Putamen (tissue), 1 donor: ENCODE measurements at regions not wholly inside any gene's neighbourhood (a gene's known extent, or its start where the extent isn't known, plus 50 kb on each side); places are given as distances from the start of the nearest gene placed in this dataset.

Experiments used
- DNase-seq: peaks from one replicate; pipeline ENCODE4 v3.0.0-alpha.2; 2016; ENCODE audit warnings: low spot score

DNA sequence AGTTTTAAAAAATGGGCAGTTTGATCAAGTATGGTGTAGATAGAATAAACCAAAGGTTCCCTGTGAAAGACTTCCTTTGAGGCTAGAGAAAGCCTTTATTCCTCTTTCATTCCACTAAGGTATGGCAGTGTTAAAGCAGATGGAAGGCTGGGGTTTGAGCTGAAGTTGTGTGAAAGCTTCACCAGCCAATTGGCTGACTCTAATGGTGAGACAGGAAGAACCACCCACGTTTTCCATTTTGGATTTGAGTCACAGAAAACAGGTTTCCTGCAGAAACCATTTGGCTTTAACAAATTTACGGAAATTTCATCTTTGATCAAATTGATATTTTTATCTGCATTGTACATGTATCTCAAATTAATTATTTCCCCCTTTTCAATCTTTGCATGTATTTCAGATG lies 455.0 kb downstream of the PCNX1 start:
- DNase-seq, result no peak

DNA sequence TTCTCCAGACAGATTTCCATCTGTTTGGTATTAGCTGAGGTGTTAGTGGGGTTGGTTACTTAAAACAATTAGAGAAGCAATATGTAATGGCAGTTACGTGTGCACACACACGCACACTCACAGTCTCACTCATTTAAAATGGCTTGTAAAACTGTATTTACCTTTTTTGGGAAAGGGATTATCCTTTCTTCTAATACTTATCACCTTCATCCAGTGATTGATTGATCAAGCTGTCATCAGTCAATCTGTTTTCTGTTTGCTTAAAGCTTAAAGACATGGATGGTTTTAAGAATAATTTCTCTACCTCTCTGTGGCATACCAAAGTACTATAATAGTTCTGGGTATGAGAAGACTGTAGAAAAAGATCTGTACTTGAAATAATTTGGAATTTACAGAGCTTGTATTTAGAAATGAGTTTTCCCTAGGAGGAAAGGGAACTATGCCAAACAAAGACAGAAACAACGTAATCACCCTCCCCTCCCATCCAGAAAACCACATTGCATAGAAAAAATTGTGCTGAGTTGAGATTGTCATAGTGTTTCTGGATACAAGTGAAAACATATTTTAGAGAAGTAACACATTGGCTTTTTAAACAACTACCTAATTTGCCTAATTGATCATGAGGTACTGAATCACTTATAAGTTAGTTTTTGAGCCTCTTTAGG lies 455.8 kb downstream of the PCNX1 start:
- DNase-seq, result no peak

DNA sequence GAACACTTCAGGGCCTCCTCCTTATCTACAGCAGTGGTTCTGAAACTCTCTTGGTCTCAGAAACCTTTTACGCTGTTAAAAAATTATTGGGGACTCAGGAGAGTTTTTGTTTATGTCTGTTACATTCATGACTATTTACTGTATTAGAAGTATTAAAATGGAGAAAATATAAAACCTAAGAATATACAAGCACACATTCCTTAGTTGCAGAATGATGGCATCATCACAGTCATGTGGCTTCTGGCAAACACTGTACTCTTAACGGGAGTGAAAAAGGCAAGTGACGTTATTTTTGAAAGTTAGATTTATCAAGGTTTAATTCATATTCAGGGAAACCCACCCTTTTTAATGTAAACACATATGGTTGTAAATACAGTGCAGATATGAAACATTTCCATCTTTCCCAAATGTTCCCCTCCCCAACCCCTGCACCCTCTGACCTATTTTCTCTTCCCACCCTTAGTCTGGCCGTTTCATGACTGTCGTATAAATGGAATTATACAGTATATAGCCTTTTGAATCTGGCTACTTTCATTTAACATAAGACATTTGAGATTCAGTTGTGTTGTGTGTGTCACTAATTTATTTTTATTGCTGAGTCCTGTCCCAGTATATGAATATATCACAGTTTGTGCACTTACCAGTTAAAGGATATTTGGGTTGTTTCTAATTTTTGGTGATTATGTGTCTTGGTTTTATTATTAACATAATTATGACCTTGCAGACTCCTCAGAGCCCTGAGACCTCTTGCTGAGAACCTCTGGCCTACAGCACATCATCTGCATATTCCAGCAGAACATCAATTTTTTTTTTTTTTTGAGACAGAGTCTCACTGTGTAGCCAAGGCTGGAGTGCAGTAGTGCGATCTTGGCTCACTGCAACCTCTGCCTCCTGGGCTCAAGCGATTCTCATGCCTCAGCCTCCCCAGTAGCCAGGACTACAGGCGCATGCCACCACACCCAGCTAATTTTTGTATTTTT lies 457.0 kb downstream of the PCNX1 start:
- DNase-seq, result no peak

DNA sequence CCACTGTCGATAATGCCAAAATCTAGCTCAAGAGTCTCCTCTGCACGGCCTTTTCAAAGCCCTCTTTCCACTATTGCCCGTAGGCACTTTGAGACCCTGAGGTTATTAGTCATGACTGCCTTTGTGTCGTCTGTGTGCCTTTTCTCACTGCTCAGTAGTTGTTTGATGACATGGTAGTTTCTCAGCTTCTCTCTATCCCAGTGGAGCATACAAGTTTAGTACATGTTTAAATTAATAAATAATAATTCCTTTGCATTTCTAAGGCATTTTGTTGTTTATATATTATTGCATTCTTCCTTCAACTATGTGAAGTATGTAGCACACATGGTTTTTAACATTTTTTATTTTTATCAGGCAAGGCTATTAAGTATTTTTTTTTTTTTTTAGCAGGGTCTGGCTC lies 458.1 kb downstream of the PCNX1 start:
- DNase-seq, result no peak

DNA sequence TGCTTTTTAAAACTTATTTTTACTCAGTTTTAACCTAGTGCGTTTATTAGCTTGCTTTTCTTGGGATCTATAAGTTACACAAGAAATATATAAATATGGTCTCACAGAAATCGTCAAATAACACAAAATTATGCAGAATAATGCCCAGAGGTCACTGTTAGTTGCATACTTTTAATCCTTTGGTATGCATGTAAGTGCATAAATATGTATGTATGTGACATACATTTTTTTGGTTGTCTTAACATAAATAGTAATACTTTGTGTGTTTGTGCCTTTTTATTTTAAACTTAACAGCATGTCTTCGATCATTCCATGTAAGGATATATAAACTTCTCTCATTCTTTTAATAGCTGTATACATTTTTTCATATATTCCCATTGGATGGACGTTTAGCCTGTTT lies 459.6 kb downstream of the PCNX1 start:
- no peak for DNase-seq

DNA sequence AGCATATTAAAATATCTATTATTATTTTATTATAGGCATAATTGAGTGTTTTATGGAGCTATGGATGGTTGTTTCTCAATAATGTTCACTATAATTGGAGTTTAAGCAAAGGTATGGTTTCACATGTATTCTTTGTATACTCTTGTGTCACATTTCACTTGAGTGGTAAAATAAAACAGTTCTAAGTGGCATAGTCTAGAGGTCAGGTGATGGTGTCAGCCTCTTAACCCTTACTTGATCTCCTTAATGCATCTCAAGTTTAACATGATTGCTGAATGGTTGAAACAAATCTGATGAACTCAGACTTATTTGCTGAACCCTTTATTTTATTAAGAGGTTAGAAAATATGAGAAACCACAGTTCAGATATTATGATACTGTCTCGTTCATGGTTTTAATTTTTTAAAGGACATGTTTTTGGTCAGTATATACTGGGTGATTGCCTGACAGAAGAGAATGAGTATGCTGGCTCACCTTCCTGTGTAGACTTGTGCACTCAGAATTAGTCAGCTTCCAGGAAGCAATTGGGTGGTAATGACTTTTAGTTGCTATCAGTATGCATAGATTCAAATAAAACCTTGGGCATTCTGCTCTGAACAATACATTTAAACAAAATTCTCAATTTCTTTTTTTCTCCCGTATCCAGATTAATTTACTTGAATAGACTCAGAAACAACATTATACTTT lies 464.6 kb downstream of the PCNX1 start:
- DNase-seq, result no peak

DNA sequence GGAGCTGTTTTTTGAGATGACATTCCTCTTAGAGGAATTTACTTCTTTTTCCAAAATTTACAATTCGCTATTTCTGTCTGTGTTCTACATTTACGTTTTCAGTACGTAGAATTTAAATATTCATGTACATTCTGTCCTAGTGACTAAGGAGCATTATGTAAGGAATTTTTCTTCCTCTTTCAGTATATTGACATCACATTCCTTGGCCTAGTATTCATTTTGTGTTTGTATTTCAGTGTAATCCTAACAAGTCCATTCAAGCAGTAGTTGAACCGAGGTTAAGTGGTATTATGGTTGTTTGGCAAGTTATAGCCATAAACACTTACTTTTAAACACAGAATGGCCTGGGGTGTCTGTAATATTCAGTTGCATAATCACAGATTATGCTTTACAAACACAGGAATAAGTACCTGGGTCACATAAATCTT lies 465.2 kb downstream of the PCNX1 start:
- no peak for DNase-seq

DNA sequence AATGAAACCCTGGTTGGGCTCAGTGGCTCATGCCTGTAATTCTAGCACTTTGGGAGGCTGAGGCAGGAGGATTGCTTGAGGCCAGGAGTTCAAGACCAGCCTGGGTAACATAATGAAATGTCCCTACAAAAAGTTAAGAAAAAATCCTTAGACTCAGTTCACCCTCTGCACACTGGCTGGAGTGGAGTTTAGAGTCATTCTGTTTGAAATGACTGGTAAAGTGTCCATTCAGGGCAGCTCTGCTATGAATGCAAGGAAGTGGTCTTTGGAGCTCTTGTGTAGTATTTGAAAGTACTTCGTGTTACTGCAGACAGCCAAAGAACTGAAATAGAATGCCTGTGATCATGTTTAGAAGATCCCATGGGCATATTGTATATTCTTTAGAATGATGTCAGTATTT lies 466.5 kb downstream of the PCNX1 start:
- DNase-seq, result no peak

DNA sequence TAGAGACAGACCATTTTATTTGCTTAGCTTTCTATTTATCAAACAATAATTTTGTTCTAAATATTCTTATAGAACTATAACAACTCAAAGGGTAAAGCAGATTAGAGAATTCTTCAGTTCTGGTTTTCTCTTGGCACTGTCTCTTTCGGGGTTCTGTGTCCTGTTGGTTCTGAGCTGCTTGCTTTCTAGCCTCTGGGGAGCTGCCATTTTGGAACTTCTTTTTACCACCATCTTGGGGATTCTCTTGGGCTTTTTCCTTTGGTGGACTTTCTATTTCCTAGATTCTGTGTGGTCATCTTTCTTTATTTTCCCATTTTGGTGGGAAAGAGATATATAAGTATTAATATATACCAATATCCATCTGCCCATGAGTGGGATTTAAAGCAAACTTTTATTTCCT lies 467.7 kb downstream of the PCNX1 start:
- no peak for DNase-seq

DNA sequence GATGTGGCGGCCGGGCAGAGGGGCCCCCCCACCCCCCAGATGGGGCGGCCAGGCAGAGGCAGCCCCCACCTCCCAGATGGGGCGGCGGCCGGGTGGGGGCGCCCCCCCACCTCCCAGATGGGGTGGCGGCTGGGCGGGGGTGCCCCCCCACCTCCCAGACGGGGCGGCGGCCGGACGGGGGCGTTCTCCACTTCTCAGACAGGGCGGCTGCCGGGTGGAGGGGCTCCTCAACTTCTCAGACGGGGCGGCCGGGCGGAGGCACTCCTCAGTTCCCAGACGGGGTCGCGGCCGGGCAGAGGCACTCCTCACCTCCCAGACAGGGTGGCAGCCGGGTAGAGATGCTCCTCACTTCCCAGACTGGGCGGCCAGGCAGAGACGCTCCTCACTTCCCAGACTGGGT lies 469.8 kb downstream of the PCNX1 start:
- no peak for DNase-seq

DNA sequence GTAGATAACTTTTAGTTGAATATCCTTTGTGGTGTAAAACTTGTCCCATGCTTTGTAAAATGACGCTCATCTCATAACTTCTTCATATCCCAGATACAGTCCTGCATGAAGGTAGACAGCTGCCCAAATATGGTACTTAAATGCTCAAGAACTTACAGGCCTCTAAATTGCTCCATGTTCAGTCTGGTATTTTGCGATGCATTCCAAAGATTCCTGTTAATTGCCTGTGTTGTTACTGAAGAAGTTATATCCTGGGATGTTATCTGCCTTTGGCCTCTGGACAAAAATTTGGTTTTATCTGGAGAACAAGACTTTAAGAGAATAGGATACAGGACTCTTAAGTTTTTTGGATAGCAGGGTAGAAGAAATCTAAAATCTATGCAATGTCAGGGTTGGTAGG lies 473.0 kb downstream of the PCNX1 start:
- no peak for DNase-seq

DNA sequence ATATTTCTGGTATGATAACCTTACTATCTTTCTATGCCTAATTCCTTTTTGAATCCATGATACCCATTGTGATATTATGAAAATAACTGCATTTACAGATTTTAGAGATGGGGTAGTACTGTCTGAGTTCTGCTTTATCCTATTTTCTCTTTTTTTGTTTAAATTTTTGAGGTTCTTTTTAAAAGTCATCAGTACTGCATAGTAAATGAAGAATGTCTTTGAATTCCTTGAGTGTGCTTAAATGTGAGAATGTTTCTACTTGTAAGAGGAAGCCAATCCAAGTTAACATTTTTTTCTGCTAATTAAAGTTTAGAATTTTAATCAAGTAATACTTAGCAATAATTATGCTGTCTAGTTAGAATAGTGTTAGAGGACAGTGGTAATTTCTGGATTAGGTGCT lies 474.6 kb downstream of the PCNX1 start:
- no peak for DNase-seq

DNA sequence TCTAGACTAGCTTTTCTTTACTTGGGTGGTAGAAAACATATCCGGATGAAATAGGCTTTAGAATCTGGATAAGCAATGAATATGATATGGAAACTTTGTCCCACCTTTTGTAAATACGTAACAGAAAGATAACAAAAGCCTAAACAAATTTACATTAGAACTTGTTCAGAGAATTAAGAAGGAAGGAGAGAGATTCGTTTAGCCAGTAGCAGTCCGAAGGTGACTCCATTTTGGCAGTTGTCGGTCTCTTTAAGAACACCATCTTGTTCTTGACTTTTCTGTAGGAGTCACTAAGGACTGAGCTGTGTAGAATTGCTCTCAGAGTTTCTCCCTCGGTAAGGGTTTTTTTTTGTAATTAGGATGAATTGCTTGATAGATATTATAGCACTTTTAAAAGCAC lies 475.1 kb downstream of the PCNX1 start:
- DNase-seq, result no peak

DNA sequence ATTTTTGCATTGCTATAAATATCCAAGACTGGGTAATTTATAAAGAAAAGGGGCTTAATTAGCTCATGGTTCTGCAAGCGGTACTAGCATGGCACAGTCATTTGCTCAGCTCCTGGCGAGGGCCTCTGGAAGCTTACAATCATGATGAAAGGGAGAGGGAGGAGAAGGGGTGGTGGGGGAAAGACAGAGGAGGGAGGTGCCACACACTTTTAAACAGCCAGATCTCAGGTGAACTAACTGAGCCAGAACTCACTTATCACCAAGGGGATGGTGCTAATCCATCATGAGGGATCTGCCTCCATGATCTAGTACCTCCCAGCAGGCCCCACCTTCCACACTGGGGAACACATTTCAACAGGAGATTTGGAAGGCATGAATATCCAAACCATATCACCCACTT lies 476.3 kb downstream of the PCNX1 start:
- no peak for DNase-seq

DNA sequence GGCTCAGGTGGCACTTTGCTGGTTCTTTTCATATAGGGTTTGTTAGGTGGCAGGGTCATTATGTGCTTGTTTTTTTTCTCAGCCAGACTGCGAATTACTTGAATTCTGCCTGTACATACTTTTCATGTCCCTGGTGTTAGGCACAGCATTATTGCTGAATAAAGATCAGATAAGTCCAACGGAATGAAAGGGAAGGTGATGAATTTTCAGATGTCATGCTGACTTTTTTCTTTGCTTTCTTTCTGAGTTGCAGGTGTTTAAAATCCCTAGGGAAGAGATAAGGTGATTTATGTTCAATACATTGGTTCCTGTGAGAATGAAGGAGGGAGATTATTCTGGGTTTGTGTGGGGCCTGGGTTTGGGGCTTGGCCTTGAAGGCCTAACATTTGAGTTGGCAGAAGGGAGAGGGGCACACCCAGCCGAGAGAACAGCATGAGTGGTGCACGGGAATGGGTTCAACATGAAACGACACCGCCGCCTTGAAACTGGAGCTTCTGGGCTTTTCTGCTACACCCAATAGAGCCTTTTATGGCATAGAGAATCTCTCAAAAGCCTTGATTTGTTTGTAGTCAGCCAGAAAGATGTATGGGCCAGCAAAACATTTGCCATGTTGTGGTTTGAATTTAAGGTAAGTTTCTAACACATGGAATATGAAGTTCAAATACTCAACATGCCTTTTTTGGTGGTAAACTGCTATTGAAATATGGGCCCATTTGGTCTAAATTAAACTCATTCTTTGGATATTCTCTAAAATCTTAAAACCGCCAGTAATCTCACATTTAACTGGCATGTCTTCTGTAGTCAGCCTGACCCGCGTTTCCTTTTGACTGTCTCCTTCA lies 477.0 kb downstream of the PCNX1 start:
- DNase-seq, result no peak

DNA sequence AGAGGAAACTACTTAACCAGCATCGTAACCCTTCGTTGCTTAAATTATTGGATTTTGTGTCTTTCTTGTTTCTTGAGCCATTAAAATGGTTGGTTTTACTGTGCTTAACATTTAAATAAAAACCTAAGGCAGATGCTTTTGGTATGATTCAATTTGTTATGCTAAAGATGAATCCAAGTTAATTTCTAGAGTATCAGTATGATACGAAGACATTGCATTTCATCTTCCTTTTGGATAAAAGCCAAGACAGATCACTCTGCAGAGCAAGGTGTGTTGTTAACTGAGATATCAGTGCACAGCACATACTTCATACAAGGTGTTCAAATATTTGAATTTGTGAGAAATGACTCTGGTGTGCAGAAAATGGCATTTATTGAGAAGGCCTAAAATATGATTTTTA lies 480.5 kb downstream of the PCNX1 start:
- no peak for DNase-seq

DNA sequence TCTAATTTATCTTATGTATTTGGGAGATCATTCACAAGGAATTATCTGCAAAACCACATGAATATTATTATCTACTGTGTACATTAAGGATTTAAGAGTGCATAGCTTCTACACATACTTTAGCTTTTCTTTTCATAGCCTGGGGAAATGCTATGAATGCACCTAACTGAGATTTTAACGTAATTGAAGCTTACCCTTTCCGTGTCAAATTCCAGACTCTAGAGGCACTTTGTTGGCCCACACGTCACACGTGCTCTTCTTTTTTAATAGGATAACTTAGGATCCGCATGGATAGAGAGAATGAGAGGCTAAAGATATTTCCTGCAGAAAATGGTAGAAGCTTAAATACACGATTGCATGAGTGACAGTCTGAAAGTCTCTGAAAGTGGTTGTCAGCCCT lies 481.1 kb downstream of the PCNX1 start:
- DNase-seq, result no peak

DNA sequence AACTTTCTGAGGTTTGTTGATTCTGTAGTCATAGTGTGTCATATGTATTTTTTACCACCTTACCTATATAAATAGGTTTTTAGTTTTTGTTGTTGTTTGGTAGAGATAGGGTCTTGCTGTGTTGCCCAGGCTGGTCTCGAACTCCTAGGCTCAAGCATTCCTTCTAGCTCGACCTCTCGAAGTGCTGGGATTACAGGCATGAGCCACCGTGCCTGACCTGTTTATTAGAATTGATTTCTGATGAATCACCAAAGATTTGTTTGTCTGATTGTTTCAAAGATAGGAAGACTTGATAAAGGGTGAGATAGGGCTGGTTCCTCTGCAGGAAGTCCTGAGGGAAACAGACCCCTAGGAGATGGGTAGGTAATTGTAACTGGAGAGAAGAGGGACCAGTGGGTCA lies 481.6 kb downstream of the PCNX1 start:
- DNase-seq, result no peak

DNA sequence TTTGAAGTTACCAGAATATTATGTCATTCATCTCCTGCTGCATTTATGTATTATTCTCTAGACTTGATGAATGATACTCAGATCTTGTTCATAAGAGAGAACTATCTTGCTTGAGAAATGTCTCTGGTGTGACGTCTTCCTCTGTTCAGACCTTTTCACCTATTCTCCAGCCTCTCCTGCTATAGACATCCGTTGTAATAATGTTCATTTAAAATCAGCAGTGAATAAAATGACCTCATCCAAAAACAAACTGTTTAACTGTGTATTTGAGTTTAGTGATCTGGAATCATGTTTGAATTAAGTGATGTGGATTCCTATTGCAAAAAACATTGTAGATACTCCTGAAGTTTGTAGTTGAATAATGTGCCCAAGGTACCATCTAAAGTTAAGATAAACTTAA lies 487.1 kb downstream of the PCNX1 start:
- DNase-seq, result no peak

DNA sequence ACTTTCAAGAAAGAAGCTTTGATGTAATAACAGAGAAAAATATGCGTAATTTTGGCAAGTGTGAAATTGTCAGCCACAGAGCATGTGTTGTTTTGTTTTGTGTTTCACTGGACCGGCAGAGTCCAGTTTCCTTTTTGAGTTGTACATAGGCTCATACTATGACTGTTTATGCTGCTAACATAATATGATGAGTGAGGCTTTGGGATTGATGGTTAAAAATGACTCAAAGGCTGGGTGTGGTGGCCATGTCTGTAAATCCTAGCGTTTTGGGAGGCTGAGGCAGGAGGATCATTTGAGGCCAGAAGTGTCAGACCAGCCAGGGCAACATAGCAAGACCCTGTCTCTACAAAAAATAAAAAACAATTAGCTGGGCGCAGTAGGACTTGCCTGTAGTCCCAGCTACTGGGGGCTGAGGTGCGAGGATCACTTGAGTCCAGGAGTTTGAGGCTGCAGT lies 487.9 kb downstream of the PCNX1 start:
- no peak for DNase-seq

DNA sequence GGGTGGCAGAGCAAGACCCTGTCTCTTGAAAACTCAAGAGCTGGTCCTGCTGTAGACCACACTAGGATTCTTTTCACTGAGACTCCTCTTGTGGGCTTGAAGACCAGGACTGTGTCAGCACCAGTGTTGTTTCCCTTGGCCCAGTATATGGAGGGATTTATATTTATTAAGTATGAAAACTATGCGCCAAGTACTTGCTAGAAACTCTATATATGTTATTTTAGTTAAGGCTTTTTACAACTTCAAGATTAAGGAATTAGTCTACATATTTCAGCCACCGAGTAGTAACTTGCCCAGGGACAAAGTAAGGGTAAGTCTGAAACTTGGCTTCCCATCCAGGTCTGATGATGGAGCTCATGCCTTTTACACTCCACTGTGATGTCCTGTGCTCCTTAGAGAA lies 488.4 kb downstream of the PCNX1 start:
- no peak for DNase-seq
